ENCODE measurements at regions not wholly inside any gene's neighbourhood (a gene's known extent, or its start where the extent isn't known, plus 50 kb on each side); places are given as distances from the start of the nearest gene placed in this dataset.

DNA sequence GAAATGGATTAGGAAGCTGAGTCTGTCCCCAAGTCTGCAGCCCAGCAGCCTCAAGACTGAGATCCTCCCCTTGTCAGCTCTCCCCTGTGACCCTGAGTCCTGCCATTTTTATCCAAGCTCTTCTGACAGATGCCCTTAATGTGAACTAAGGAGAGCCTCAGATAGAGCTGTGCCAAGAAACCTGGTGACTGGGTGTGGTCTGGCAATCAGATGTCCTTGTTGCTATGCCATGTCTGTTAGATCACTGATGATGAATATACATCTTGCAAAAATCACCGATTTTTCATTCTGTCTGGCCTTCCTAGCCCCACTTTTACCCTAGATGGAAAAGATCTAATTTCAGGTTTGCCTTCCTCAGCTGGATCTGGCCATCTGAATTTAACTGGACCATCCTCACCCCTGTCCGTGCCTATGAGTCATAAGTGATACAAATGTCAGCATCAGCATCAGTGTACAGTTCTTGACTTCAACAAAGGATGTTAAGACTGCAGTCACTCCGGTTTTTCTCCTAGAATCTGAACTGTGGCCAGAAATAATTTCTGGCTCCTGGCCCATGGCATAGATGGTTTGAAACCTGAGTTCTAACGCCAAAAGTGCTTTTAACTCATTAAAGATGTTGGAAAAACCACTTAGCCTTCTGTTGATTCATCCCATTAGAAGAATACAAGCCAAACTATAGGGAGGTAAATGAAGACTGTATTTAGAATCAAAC is 61.2 kb upstream of the GRIP1 start (continued):
- TF ChIP-seq, protein P1, sequence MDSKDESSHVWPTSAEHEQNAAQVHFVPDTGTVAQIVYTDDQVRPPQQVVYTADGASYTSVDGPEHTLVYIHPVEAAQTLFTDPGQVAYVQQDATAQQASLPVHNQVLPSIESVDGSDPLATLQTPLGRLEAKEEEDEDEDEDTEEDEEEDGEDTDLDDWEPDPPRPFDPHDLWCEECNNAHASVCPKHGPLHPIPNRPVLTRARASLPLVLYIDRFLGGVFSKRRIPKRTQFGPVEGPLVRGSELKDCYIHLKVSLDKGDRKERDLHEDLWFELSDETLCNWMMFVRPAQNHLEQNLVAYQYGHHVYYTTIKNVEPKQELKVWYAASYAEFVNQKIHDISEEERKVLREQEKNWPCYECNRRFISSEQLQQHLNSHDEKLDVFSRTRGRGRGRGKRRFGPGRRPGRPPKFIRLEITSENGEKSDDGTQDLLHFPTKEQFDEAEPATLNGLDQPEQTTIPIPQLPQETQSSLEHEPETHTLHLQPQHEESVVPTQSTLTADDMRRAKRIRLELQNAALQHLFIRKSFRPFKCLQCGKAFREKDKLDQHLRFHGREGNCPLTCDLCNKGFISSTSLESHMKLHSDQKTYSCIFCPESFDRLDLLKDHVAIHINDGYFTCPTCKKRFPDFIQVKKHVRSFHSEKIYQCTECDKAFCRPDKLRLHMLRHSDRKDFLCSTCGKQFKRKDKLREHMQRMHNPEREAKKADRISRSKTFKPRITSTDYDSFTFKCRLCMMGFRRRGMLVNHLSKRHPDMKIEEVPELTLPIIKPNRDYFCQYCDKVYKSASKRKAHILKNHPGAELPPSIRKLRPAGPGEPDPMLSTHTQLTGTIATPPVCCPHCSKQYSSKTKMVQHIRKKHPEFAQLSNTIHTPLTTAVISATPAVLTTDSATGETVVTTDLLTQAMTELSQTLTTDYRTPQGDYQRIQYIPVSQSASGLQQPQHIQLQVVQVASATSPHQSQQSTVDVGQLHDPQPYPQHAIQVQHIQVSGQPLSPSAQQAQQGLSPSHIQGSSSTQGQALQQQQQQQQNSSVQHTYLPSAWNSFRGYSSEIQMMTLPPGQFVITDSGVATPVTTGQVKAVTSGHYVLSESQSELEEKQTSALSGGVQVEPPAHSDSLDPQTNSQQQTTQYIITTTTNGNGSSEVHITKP (tag by site-specific recombination; IDR thresholded peaks at IDR 0.05): 0 out of 2 replicates have a peak, but pooled peaks have one; percentile 27
- TF ChIP-seq ZNF629 (tag by site-specific recombination; IDR thresholded peaks at IDR 0.05): no peak
- TF ChIP-seq ZNF366 (tag by site-specific recombination; conservative IDR thresholded peaks at IDR 0.05): no peak
- TF ChIP-seq, protein P2, sequence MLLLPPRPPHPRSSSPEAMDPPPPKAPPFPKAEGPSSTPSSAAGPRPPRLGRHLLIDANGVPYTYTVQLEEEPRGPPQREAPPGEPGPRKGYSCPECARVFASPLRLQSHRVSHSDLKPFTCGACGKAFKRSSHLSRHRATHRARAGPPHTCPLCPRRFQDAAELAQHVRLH (tag by site-specific recombination; IDR thresholded peaks at IDR 0.05): no peak
- no peak for TF ChIP-seq BCL6B (tag by site-specific recombination; IDR thresholded peaks at IDR 0.05)
- TF ChIP-seq SCRT1 (tag by site-specific recombination; IDR thresholded peaks at IDR 0.05; ENCODE audit: borderline replicate concordance): no peak
- no peak for TF ChIP-seq SP7 (tag by site-specific recombination; IDR thresholded peaks at IDR 0.05)
- TF ChIP-seq, protein P3, sequence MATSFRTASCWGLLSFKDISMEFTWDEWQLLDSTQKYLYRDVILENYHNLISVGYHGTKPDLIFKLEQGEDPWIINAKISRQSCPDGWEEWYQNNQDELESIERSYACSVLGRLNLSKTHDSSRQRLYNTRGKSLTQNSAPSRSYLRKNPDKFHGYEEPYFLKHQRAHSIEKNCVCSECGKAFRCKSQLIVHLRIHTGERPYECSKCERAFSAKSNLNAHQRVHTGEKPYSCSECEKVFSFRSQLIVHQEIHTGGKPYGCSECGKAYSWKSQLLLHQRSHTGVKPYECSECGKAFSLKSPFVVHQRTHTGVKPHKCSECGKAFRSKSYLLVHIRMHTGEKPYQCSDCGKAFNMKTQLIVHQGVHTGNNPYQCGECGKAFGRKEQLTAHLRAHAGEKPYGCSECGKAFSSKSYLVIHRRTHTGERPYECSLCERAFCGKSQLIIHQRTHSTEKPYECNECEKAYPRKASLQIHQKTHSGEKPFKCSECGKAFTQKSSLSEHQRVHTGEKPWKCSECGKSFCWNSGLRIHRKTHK (tag by site-specific recombination; IDR thresholded peaks at IDR 0.05): no peak
- no peak for TF ChIP-seq ZFP69B (tag by site-specific recombination; IDR thresholded peaks at IDR 0.05)
- no peak for TF ChIP-seq ZNF549 (tag by site-specific recombination; IDR thresholded peaks at IDR 0.05)
- no peak for TF ChIP-seq ZNF354C (tag by site-specific recombination; IDR thresholded peaks at IDR 0.05; ENCODE audit: borderline replicate concordance, low read depth)
- no peak for TF ChIP-seq BCL11B (tag by site-specific recombination; IDR thresholded peaks at IDR 0.05; ENCODE audit: low read depth)
- no peak for TF ChIP-seq ZNF785 (tag by site-specific recombination; IDR thresholded peaks at IDR 0.05)
- TF ChIP-seq ZBTB44 (tag by site-specific recombination; IDR thresholded peaks at IDR 0.05): 0 out of 2 replicates have a peak, but pooled peaks have one; percentile 3
- no peak for TF ChIP-seq ZNF626 (tag by site-specific recombination; IDR thresholded peaks at IDR 0.05)
- no peak for TF ChIP-seq ZNF148 (tag by site-specific recombination; IDR thresholded peaks at IDR 0.05; ENCODE audit: borderline replicate concordance)
- TF ChIP-seq, protein P4, sequence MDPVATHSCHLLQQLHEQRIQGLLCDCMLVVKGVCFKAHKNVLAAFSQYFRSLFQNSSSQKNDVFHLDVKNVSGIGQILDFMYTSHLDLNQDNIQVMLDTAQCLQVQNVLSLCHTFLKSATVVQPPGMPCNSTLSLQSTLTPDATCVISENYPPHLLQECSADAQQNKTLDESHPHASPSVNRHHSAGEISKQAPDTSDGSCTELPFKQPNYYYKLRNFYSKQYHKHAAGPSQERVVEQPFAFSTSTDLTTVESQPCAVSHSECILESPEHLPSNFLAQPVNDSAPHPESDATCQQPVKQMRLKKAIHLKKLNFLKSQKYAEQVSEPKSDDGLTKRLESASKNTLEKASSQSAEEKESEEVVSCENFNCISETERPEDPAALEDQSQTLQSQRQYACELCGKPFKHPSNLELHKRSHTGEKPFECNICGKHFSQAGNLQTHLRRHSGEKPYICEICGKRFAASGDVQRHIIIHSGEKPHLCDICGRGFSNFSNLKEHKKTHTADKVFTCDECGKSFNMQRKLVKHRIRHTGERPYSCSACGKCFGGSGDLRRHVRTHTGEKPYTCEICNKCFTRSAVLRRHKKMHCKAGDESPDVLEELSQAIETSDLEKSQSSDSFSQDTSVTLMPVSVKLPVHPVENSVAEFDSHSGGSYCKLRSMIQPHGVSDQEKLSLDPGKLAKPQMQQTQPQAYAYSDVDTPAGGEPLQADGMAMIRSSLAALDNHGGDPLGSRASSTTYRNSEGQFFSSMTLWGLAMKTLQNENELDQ (tag by site-specific recombination; IDR thresholded peaks at IDR 0.05; ENCODE audit: low read depth): no peak
- no peak for TF ChIP-seq GLI2 (tag by site-specific recombination; IDR thresholded peaks at IDR 0.05; ENCODE audit: borderline replicate concordance, low read depth)
- no peak for TF ChIP-seq ZNF140 (tag by site-specific recombination; IDR thresholded peaks at IDR 0.05)
- TF ChIP-seq, protein P5, sequence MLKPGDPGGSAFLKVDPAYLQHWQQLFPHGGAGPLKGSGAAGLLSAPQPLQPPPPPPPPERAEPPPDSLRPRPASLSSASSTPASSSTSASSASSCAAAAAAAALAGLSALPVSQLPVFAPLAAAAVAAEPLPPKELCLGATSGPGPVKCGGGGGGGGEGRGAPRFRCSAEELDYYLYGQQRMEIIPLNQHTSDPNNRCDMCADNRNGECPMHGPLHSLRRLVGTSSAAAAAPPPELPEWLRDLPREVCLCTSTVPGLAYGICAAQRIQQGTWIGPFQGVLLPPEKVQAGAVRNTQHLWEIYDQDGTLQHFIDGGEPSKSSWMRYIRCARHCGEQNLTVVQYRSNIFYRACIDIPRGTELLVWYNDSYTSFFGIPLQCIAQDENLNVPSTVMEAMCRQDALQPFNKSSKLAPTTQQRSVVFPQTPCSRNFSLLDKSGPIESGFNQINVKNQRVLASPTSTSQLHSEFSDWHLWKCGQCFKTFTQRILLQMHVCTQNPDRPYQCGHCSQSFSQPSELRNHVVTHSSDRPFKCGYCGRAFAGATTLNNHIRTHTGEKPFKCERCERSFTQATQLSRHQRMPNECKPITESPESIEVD (tag by site-specific recombination; IDR thresholded peaks at IDR 0.05): peak; percentile 86
- no peak for TF ChIP-seq ZNF830 (tag by site-specific recombination; IDR thresholded peaks at IDR 0.05; ENCODE audit: low read depth)
